ENCODE measurements at regions not wholly inside any gene's neighbourhood (a gene's known extent, or its start where the extent isn't known, plus 50 kb on each side); places are given as distances from the start of the nearest gene placed in this dataset.

DNA sequence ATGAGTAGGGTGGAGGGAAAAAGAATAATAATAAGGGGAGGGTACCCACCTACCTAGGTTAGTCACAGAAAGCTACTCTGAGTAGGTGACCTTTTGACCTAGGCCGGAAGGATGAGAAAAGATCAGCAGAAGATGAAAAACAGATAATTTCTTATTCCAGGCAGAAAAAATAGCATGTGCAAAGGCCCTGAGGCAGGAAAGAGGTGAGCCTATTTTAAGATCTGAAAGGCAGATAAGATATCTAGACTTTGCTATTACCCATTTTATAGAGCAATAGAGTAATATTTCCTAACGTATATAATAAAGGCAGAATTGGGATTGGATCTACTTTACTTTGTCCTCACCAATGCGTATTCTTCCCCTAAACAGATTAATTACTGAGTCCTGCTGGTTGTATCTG is 393.9 kb upstream of the MPDZ start:
- no peaks in the 10 kb centered on the region for H3K36me3 ChIP-seq (ENCODE audit: control insufficient read depth, low read length)
- H3K4me1 ChIP-seq (ENCODE audit: control insufficient read depth, low read length): no peaks in the 10 kb centered on the region
- no peaks in the 10 kb centered on the region for H4K20me1 ChIP-seq (ENCODE audit: control insufficient read depth, insufficient read depth, low read depth, low read length)
- H3K79me2 ChIP-seq (ENCODE audit: control insufficient read depth, low read length): no peaks in the 10 kb centered on the region
- no peak overlapping the region for H3K27ac ChIP-seq (ENCODE audit: low read depth, low read length)
- H3K9me2 ChIP-seq (replicated peaks; ENCODE audit: control insufficient read depth, low read length): no peaks in the 10 kb centered on the region
- no peaks in the 10 kb centered on the region for H3K27me3 ChIP-seq (ENCODE audit: control insufficient read depth, low read length)
- no peak for TF ChIP-seq EZH2phosphoT487 (IDR thresholded peaks at IDR 0.05; ENCODE audit: borderline replicate concordance, low read length)
- TF ChIP-seq, protein P1, sequence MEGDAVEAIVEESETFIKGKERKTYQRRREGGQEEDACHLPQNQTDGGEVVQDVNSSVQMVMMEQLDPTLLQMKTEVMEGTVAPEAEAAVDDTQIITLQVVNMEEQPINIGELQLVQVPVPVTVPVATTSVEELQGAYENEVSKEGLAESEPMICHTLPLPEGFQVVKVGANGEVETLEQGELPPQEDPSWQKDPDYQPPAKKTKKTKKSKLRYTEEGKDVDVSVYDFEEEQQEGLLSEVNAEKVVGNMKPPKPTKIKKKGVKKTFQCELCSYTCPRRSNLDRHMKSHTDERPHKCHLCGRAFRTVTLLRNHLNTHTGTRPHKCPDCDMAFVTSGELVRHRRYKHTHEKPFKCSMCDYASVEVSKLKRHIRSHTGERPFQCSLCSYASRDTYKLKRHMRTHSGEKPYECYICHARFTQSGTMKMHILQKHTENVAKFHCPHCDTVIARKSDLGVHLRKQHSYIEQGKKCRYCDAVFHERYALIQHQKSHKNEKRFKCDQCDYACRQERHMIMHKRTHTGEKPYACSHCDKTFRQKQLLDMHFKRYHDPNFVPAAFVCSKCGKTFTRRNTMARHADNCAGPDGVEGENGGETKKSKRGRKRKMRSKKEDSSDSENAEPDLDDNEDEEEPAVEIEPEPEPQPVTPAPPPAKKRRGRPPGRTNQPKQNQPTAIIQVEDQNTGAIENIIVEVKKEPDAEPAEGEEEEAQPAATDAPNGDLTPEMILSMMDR (IDR thresholded peaks at IDR 0.05; ENCODE audit: low read depth, low read length, poor library complexity, severe bottlenecking): no peak
- H3F3A ChIP-seq (ENCODE audit: control insufficient read depth, insufficient read depth): no peaks in the 10 kb centered on the region
- no peaks in the 10 kb centered on the region for H3K9me3 ChIP-seq (ENCODE audit: control insufficient read depth, insufficient read depth, low read length)
- no peak overlapping the region for H3K4me3 ChIP-seq (ENCODE audit: low read length)
- no peak overlapping the region for H3K4me2 ChIP-seq (ENCODE audit: low read length)

DNA sequence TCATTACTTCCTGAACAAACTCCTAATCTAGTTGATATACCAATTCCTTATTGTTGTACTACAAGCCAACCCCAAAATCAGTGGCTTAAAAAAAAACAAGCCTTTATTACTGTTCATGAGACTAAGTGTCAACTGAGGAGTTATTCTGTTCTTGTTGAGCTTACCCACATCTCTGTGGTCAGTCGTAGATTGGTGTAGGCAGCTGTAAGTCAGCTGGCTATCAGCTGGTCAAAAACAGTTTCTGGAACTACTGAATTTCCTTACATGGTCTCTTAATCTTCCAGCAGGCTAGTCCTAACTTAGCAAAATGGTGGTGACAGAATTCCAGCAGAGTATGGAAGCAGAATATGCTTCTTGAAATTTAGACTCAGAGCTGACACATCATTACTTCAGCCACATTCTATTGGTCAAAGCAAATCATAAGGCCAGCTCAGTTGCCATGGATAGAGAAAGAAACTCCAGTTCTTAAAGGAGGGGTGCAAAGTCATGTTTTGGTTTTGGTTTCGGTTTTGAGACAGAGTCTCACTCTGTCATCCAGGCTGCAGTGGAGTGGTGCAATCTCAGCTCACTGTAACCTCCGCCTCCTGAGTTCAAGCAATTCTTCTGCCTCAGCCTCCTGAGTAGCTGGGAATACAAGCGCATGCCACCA is 386.1 kb upstream of the MPDZ start:
- no peak overlapping the region for H3K27ac ChIP-seq (ENCODE audit: low read depth, low read length)
- no peaks in the 10 kb centered on the region for H3K9me2 ChIP-seq (replicated peaks; ENCODE audit: control insufficient read depth, low read length)
- no peaks in the 10 kb centered on the region for H3K27me3 ChIP-seq (ENCODE audit: control insufficient read depth, low read length)
- no peak overlapping the region for H3K4me2 ChIP-seq (ENCODE audit: low read length)
- no peaks in the 10 kb centered on the region for H4K20me1 ChIP-seq (ENCODE audit: control insufficient read depth, insufficient read depth, low read depth, low read length)
- no peak overlapping the region for H3K4me3 ChIP-seq (ENCODE audit: low read length)
- H3K36me3 ChIP-seq (ENCODE audit: control insufficient read depth, low read length): no peaks in the 10 kb centered on the region
- no peaks in the 10 kb centered on the region for H3K4me1 ChIP-seq (ENCODE audit: control insufficient read depth, low read length)
- TF ChIP-seq, protein P1 (IDR thresholded peaks at IDR 0.05; ENCODE audit: low read depth, low read length, poor library complexity, severe bottlenecking): no peak
- TF ChIP-seq EZH2phosphoT487 (IDR thresholded peaks at IDR 0.05; ENCODE audit: borderline replicate concordance, low read length): no peak
- no peaks in the 10 kb centered on the region for H3F3A ChIP-seq (ENCODE audit: control insufficient read depth, insufficient read depth)
- no peaks in the 10 kb centered on the region for H3K79me2 ChIP-seq (ENCODE audit: control insufficient read depth, low read length)
- H3K9me3 ChIP-seq (ENCODE audit: control insufficient read depth, insufficient read depth, low read length): no peaks in the 10 kb centered on the region

GRCh38 chr9:13661014-13661413 is 381.5 kb upstream of the MPDZ start:
- no peak overlapping the region for H3K4me2 ChIP-seq (ENCODE audit: low read length)
- no peaks in the 10 kb centered on the region for H4K20me1 ChIP-seq (ENCODE audit: control insufficient read depth, insufficient read depth, low read depth, low read length)
- no peak overlapping the region for H3K27ac ChIP-seq (ENCODE audit: low read depth, low read length)
- H3K4me1 ChIP-seq (ENCODE audit: control insufficient read depth, low read length): no peaks in the 10 kb centered on the region
- no peaks in the 10 kb centered on the region for H3F3A ChIP-seq (ENCODE audit: control insufficient read depth, insufficient read depth)
- no peaks in the 10 kb centered on the region for H3K27me3 ChIP-seq (ENCODE audit: control insufficient read depth, low read length)
- no peak overlapping the region for H3K4me3 ChIP-seq (ENCODE audit: low read length)
- no peaks in the 10 kb centered on the region for H3K79me2 ChIP-seq (ENCODE audit: control insufficient read depth, low read length)
- no peaks in the 10 kb centered on the region for H3K9me2 ChIP-seq (replicated peaks; ENCODE audit: control insufficient read depth, low read length)
- no peak for TF ChIP-seq EZH2phosphoT487 (IDR thresholded peaks at IDR 0.05; ENCODE audit: borderline replicate concordance, low read length)
- TF ChIP-seq, protein P1 (IDR thresholded peaks at IDR 0.05; ENCODE audit: low read depth, low read length, poor library complexity, severe bottlenecking): no peak
- H3K36me3 ChIP-seq (ENCODE audit: control insufficient read depth, low read length): no peaks in the 10 kb centered on the region
- no peaks in the 10 kb centered on the region for H3K9me3 ChIP-seq (ENCODE audit: control insufficient read depth, insufficient read depth, low read length)

All from DOHH2 (cell line).